HCT116 (cell line): ENCODE measurements at regions not wholly inside any gene's neighbourhood (a gene's known extent, or its start where the extent isn't known, plus 50 kb on each side); places are given as distances from the start of the nearest gene placed in this dataset.

Source experiments
- ATF3 ChIP-seq: IDR thresholded peaks from 2 replicates; pipeline ENCODE4 v1.6.1; 2012
- CTCF ChIP-seq, 3 experiments: fragments of 200-600 bp in 1 of 3; sonication (generic) in 1 of 3; IDR thresholded peaks in 2 of 3; conservative IDR thresholded peaks in 1 of 3; 2 replicates each; pipeline ENCODE4 v1.5.1; 2012 to 2017; ENCODE audit warnings: low read depth in 2 of 3, low read length in 2 of 3, antibody characterized with exemption in 1 of 3, borderline replicate concordance in 1 of 3, control low read depth in 1 of 3, mild to moderate bottlenecking in 1 of 3, mixed read lengths in 1 of 3, mixed run types in 1 of 3, moderate library complexity in 1 of 3; ENCODE audit not compliant: insufficient read depth in 1 of 3
- EZH2 ChIP-seq: fragments of 200-600 bp; sonication (generic); IDR thresholded peaks from 2 replicates; pipeline ENCODE4 v1.6.1; 2017; ENCODE audit warnings: antibody characterized with exemption, mixed run types
- EZH2phosphoT487 ChIP-seq: fragments of 200-600 bp; IDR thresholded peaks from 2 replicates; pipeline ENCODE4 v1.6.1; 2018; ENCODE audit warnings: antibody characterized with exemption, borderline replicate concordance
- POLR2A ChIP-seq: IDR thresholded peaks from 2 replicates; pipeline ENCODE4 v1.7.0; 2011; ENCODE audit warnings: borderline replicate concordance; ENCODE audit not compliant: insufficient read depth, insufficient read length; ENCODE audit errors: extremely low read depth
- POLR2AphosphoS5 ChIP-seq: IDR thresholded peaks from 2 replicates; pipeline ENCODE4 v1.6.1; 2011; ENCODE audit warnings: mild to moderate bottlenecking, low read depth, low read length, moderate library complexity
- RAD21 ChIP-seq: IDR thresholded peaks from 2 replicates; pipeline ENCODE4 v1.6.1; 2012; ENCODE audit warnings: low read depth, mild to moderate bottlenecking
- REST ChIP-seq: IDR thresholded peaks from 2 replicates; pipeline ENCODE4 v1.6.1; 2012; ENCODE audit warnings: low read depth
- TCF7L2 ChIP-seq: IDR thresholded peaks from 2 replicates; pipeline ENCODE4 v1.7.0; 2011; ENCODE audit warnings: borderline replicate concordance, inconsistent platforms; ENCODE audit not compliant: insufficient read depth, insufficient read length; ENCODE audit errors: extremely low read depth
- YY1 ChIP-seq: IDR thresholded peaks from 2 replicates; pipeline ENCODE4 v1.6.1; 2011; ENCODE audit warnings: low read length, low read depth, moderate library complexity, mild to moderate bottlenecking; ENCODE audit not compliant: insufficient replicate concordance; ENCODE audit errors: extremely low read depth
- ZBTB33 ChIP-seq: IDR thresholded peaks from 2 replicates; pipeline ENCODE4 v1.6.1; 2011; ENCODE audit warnings: mild to moderate bottlenecking, low read length, moderate library complexity; ENCODE audit not compliant: insufficient replicate concordance; ENCODE audit errors: extremely low read depth
- ZFX ChIP-seq: fragments of 450-650 bp; IDR thresholded peaks from 2 replicates; pipeline ENCODE4 v1.6.1; 2017
- ZNF274 ChIP-seq: fragments of 200-500 bp; sonication (Bioruptor generic); IDR thresholded peaks from 2 replicates; pipeline ENCODE4 v1.6.1; 2014; ENCODE audit warnings: mild to moderate bottlenecking, low read depth, low read length, inconsistent platforms

GRCh38 chr11:42205518-42205917, 746.1 kb upstream of the LRRC4C start:
- TF ChIP-seq POLR2AphosphoS5 = no peak
- TF ChIP-seq TCF7L2 = no peak
- no peak for TF ChIP-seq CTCF (IDR thresholded peaks at IDR 0.05 in 2 of 3, conservative IDR thresholded peaks at IDR 0.05 in 1 of 3; ENCODE audit: borderline replicate concordance in 1 of 3, insufficient read depth in 1 of 3, low read depth in 2 of 3, low read length in 2 of 3)
- no peak for TF ChIP-seq POLR2A
- TF ChIP-seq EZH2 = no peak
- TF ChIP-seq ZBTB33 = no peak
- no peak for TF ChIP-seq ZNF274
- TF ChIP-seq YY1 = no peak
- TF ChIP-seq EZH2phosphoT487 = no peak
- no peak for TF ChIP-seq ZFX
- no peak for TF ChIP-seq REST
- TF ChIP-seq ATF3 = no peak
- no peak for TF ChIP-seq RAD21
